ENCODE measurements at regions not wholly inside any gene's neighbourhood (a gene's known extent, or its start where the extent isn't known, plus 50 kb on each side); places are given as distances from the start of the nearest gene placed in this dataset.

- no peaks in the 10 kb centered on the region for H3K36me3 ChIP-seq (ENCODE audit: control insufficient read depth, insufficient read depth, low read length)
- no peak overlapping the region for H3K9ac ChIP-seq (ENCODE audit: low read depth, low read length)
- H3K4me1 ChIP-seq (ENCODE audit: control insufficient read depth, insufficient read depth, low read length) = peaks cover 13% of the 10 kb centered on the region
- no peak overlapping the region for H3K4me3 ChIP-seq (ENCODE audit: low read depth, low read length)
- no peaks in the 10 kb centered on the region for H3K27me3 ChIP-seq (ENCODE audit: control insufficient read depth, insufficient read depth, low read length)
- H3K9me3 ChIP-seq (ENCODE audit: control insufficient read depth, insufficient read depth, low read length) = no peaks in the 10 kb centered on the region
Measured at GRCh38 chr4:11910812-11911211, 482.1 kb upstream of the HS3ST1 start.

- Histone ChIP-seq H3K9ac (ENCODE audit: low read depth, low read length) (no peak overlapping the region), H3K36me3 (ENCODE audit: control insufficient read depth, insufficient read depth, low read length) (no peaks in the 10 kb centered on the region), H3K4me3 (ENCODE audit: low read depth, low read length) (no peak overlapping the region), H3K9me3 (ENCODE audit: control insufficient read depth, insufficient read depth, low read length) (no peaks in the 10 kb centered on the region), H3K27me3 (ENCODE audit: control insufficient read depth, insufficient read depth, low read length) (no peaks in the 10 kb centered on the region), H3K4me1 (ENCODE audit: control insufficient read depth, insufficient read depth, low read length) (peaks cover 13% of the 10 kb centered on the region)
Measured at GRCh38 chr4:11908712-11909111, 480.0 kb upstream of the HS3ST1 start.

GRCh38 chr4:11908205-11908604 is 479.5 kb upstream of the HS3ST1 start:
- Histone ChIP-seq H3K36me3 (ENCODE audit: control insufficient read depth, insufficient read depth, low read length) (no peaks in the 10 kb centered on the region), H3K9me3 (ENCODE audit: control insufficient read depth, insufficient read depth, low read length) (no peaks in the 10 kb centered on the region), H3K4me3 (ENCODE audit: low read depth, low read length) (no peak overlapping the region), H3K9ac (ENCODE audit: low read depth, low read length) (no peak overlapping the region), H3K27me3 (ENCODE audit: control insufficient read depth, insufficient read depth, low read length) (no peaks in the 10 kb centered on the region), H3K4me1 (ENCODE audit: control insufficient read depth, insufficient read depth, low read length) (peaks cover 13% of the 10 kb centered on the region)

- Histone ChIP-seq H3K9me3 (ENCODE audit: control insufficient read depth, insufficient read depth, low read length) (no peaks in the 10 kb centered on the region), H3K9ac (ENCODE audit: low read depth, low read length) (no peak overlapping the region), H3K4me3 (ENCODE audit: low read depth, low read length) (no peak overlapping the region), H3K36me3 (ENCODE audit: control insufficient read depth, insufficient read depth, low read length) (no peaks in the 10 kb centered on the region), H3K4me1 (ENCODE audit: control insufficient read depth, insufficient read depth, low read length) (peaks cover 13% of the 10 kb centered on the region), H3K27me3 (ENCODE audit: control insufficient read depth, insufficient read depth, low read length) (no peaks in the 10 kb centered on the region)
Measured at GRCh38 chr4:11904846-11905739, 476.4 kb upstream of the HS3ST1 start.

- Histone ChIP-seq H3K36me3 (ENCODE audit: control insufficient read depth, insufficient read depth, low read length) (no peaks in the 10 kb centered on the region), H3K9me3 (ENCODE audit: control insufficient read depth, insufficient read depth, low read length) (no peaks in the 10 kb centered on the region), H3K9ac (ENCODE audit: low read depth, low read length) (no peak overlapping the region), H3K27me3 (ENCODE audit: control insufficient read depth, insufficient read depth, low read length) (no peaks in the 10 kb centered on the region), H3K4me3 (ENCODE audit: low read depth, low read length) (no peak overlapping the region), H3K4me1 (ENCODE audit: control insufficient read depth, insufficient read depth, low read length) (peaks cover 13% of the 10 kb centered on the region)
Measured at GRCh38 chr4:11904117-11904535, 475.4 kb upstream of the HS3ST1 start.

GRCh38 chr4:11901089-11901488 is 472.4 kb upstream of the HS3ST1 start:
- H3K9me3 ChIP-seq (ENCODE audit: control insufficient read depth, insufficient read depth, low read length) = no peaks in the 10 kb centered on the region
- H3K4me3 ChIP-seq (ENCODE audit: low read depth, low read length) = no peak overlapping the region
- no peaks in the 10 kb centered on the region for H3K27me3 ChIP-seq (ENCODE audit: control insufficient read depth, insufficient read depth, low read length)
- H3K36me3 ChIP-seq (ENCODE audit: control insufficient read depth, insufficient read depth, low read length) = no peaks in the 10 kb centered on the region
- H3K9ac ChIP-seq (ENCODE audit: low read depth, low read length) = no peak overlapping the region
- no peaks in the 10 kb centered on the region for H3K4me1 ChIP-seq (ENCODE audit: control insufficient read depth, insufficient read depth, low read length)

GRCh38 chr4:11900359-11900758 is 471.7 kb upstream of the HS3ST1 start:
- H3K4me3 ChIP-seq (ENCODE audit: low read depth, low read length) = no peak overlapping the region
- no peaks in the 10 kb centered on the region for H3K9me3 ChIP-seq (ENCODE audit: control insufficient read depth, insufficient read depth, low read length)

GRCh38 chr4:11898796-11899195 is 470.1 kb upstream of the HS3ST1 start:
- Histone ChIP-seq H3K36me3 (ENCODE audit: control insufficient read depth, insufficient read depth, low read length) (no peaks in the 10 kb centered on the region), H3K4me1 (ENCODE audit: control insufficient read depth, insufficient read depth, low read length) (no peaks in the 10 kb centered on the region), H3K27me3 (ENCODE audit: control insufficient read depth, insufficient read depth, low read length) (no peaks in the 10 kb centered on the region), H3K9me3 (ENCODE audit: control insufficient read depth, insufficient read depth, low read length) (no peaks in the 10 kb centered on the region), H3K4me3 (ENCODE audit: low read depth, low read length) (no peak overlapping the region), H3K9ac (ENCODE audit: low read depth, low read length) (no peak overlapping the region)

More at GRCh38 chr4:11900359-11900758, 471.7 kb upstream of the HS3ST1 start:
- no peaks in the 10 kb centered on the region for H3K36me3 ChIP-seq (ENCODE audit: control insufficient read depth, insufficient read depth, low read length)
- no peak overlapping the region for H3K9ac ChIP-seq (ENCODE audit: low read depth, low read length)
- no peaks in the 10 kb centered on the region for H3K27me3 ChIP-seq (ENCODE audit: control insufficient read depth, insufficient read depth, low read length)
- no peaks in the 10 kb centered on the region for H3K4me1 ChIP-seq (ENCODE audit: control insufficient read depth, insufficient read depth, low read length)

GRCh38 chr4:11895766-11896165 is 467.1 kb upstream of the HS3ST1 start:
- no peak overlapping the region for H3K4me3 ChIP-seq (ENCODE audit: low read depth, low read length)
- H3K9ac ChIP-seq (ENCODE audit: low read depth, low read length) = no peak overlapping the region
- no peaks in the 10 kb centered on the region for H3K27me3 ChIP-seq (ENCODE audit: control insufficient read depth, insufficient read depth, low read length)
- no peaks in the 10 kb centered on the region for H3K9me3 ChIP-seq (ENCODE audit: control insufficient read depth, insufficient read depth, low read length)
- no peaks in the 10 kb centered on the region for H3K4me1 ChIP-seq (ENCODE audit: control insufficient read depth, insufficient read depth, low read length)
- H3K36me3 ChIP-seq (ENCODE audit: control insufficient read depth, insufficient read depth, low read length) = no peaks in the 10 kb centered on the region

GRCh38 chr4:11894977-11895376 is 466.3 kb upstream of the HS3ST1 start:
- H3K27me3 ChIP-seq (ENCODE audit: control insufficient read depth, insufficient read depth, low read length) = no peaks in the 10 kb centered on the region
- H3K4me3 ChIP-seq (ENCODE audit: low read depth, low read length) = no peak overlapping the region
- H3K9ac ChIP-seq (ENCODE audit: low read depth, low read length) = no peak overlapping the region
- H3K4me1 ChIP-seq (ENCODE audit: control insufficient read depth, insufficient read depth, low read length) = no peaks in the 10 kb centered on the region
- no peaks in the 10 kb centered on the region for H3K9me3 ChIP-seq (ENCODE audit: control insufficient read depth, insufficient read depth, low read length)
- H3K36me3 ChIP-seq (ENCODE audit: control insufficient read depth, insufficient read depth, low read length) = no peaks in the 10 kb centered on the region

GRCh38 chr4:11894221-11894620 is 465.5 kb upstream of the HS3ST1 start:
- H3K9ac ChIP-seq (ENCODE audit: low read depth, low read length) = no peak overlapping the region
- no peaks in the 10 kb centered on the region for H3K27me3 ChIP-seq (ENCODE audit: control insufficient read depth, insufficient read depth, low read length)
- no peak overlapping the region for H3K4me3 ChIP-seq (ENCODE audit: low read depth, low read length)
- no peaks in the 10 kb centered on the region for H3K36me3 ChIP-seq (ENCODE audit: control insufficient read depth, insufficient read depth, low read length)
- no peaks in the 10 kb centered on the region for H3K4me1 ChIP-seq (ENCODE audit: control insufficient read depth, insufficient read depth, low read length)
- no peaks in the 10 kb centered on the region for H3K9me3 ChIP-seq (ENCODE audit: control insufficient read depth, insufficient read depth, low read length)

GRCh38 chr4:11889099-11889498 is 460.4 kb upstream of the HS3ST1 start:
- Histone ChIP-seq H3K9me3 (ENCODE audit: control insufficient read depth, insufficient read depth, low read length) (no peaks in the 10 kb centered on the region), H3K4me1 (ENCODE audit: control insufficient read depth, insufficient read depth, low read length) (no peaks in the 10 kb centered on the region)

More at GRCh38 chr4:11889099-11889498, 460.4 kb upstream of the HS3ST1 start:
- Histone ChIP-seq H3K4me3 (ENCODE audit: low read depth, low read length) (no peak overlapping the region), H3K9ac (ENCODE audit: low read depth, low read length) (no peak overlapping the region), H3K36me3 (ENCODE audit: control insufficient read depth, insufficient read depth, low read length) (no peaks in the 10 kb centered on the region), H3K27me3 (ENCODE audit: control insufficient read depth, insufficient read depth, low read length) (no peaks in the 10 kb centered on the region)

All from iPS-15b (cell line).